ENCODE measurements at regions not wholly inside any gene's neighbourhood (a gene's known extent, or its start where the extent isn't known, plus 50 kb on each side); places are given as distances from the start of the nearest gene placed in this dataset.

DNA sequence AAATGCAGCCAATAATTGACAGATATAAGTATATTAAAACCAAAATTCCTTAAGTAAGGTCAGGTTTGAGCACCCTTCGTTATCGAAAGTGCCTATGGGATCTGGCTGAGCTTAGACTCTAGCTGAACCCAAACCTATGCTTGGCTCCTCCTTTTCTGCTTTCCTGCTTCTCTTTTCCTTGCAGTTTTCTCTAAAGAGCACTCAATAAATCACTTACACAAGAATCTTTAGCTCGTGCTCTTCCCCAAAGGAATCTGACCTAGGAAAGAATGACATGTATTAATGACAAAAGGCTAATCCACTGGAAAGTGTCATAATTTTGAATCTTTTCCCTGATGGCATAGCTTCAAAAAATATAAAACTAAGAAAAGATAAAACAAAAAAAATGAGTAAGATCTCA lies 282.7 kb downstream of the DKK2 start:
- no peak for TF ChIP-seq SETDB1 (IDR thresholded peaks at IDR 0.05; ENCODE audit: insufficient read length, low read length)
- no peak for TF ChIP-seq ZNF302 (tag by site-specific recombination; IDR thresholded peaks at IDR 0.05; ENCODE audit: low read depth)
- no peak for TF ChIP-seq YY1 (tag by site-specific recombination; IDR thresholded peaks at IDR 0.05)
- no peak for TF ChIP-seq ZNF514 (tag by site-specific recombination; IDR thresholded peaks at IDR 0.05)
- TF ChIP-seq, protein P1, sequence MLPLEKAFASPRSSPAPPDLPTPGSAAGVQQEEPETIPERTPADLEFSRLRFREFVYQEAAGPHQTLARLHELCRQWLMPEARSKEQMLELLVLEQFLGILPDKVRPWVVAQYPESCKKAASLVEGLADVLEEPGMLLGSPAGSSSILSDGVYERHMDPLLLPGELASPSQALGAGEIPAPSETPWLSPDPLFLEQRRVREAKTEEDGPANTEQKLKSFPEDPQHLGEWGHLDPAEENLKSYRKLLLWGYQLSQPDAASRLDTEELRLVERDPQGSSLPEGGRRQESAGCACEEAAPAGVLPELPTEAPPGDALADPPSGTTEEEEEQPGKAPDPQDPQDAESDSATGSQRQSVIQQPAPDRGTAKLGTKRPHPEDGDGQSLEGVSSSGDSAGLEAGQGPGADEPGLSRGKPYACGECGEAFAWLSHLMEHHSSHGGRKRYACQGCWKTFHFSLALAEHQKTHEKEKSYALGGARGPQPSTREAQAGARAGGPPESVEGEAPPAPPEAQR (tag by site-specific recombination; IDR thresholded peaks at IDR 0.05), result no peak
- no peak for TF ChIP-seq PBX3 (CRISPR knock-in tag; IDR thresholded peaks at IDR 0.05)
- no peak for TF ChIP-seq ZNF530 (tag by site-specific recombination; IDR thresholded peaks at IDR 0.05; ENCODE audit: low read depth)
- TF ChIP-seq, protein P2, sequence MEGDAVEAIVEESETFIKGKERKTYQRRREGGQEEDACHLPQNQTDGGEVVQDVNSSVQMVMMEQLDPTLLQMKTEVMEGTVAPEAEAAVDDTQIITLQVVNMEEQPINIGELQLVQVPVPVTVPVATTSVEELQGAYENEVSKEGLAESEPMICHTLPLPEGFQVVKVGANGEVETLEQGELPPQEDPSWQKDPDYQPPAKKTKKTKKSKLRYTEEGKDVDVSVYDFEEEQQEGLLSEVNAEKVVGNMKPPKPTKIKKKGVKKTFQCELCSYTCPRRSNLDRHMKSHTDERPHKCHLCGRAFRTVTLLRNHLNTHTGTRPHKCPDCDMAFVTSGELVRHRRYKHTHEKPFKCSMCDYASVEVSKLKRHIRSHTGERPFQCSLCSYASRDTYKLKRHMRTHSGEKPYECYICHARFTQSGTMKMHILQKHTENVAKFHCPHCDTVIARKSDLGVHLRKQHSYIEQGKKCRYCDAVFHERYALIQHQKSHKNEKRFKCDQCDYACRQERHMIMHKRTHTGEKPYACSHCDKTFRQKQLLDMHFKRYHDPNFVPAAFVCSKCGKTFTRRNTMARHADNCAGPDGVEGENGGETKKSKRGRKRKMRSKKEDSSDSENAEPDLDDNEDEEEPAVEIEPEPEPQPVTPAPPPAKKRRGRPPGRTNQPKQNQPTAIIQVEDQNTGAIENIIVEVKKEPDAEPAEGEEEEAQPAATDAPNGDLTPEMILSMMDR (tag by site-specific recombination; IDR thresholded peaks at IDR 0.05), result no peak
- TF ChIP-seq ZNF670 (tag by site-specific recombination; IDR thresholded peaks at IDR 0.05; ENCODE audit: low read depth), result no peak
- no peak for TF ChIP-seq ZNF510 (tag by site-specific recombination; IDR thresholded peaks at IDR 0.05; ENCODE audit: insufficient replicate concordance)
- TF ChIP-seq SP2 (tag by site-specific recombination; IDR thresholded peaks at IDR 0.05), result no peak
- no peak for TF ChIP-seq ZNF791 (tag by site-specific recombination; IDR thresholded peaks at IDR 0.05)
